ENCODE measurements at regions not wholly inside any gene's neighbourhood (a gene's known extent, or its start where the extent isn't known, plus 50 kb on each side); places are given as distances from the start of the nearest gene placed in this dataset.
A peak's percentile ranks its signal among the peaks of the same experiment; 100 is the strongest.
"Not testable (repeated sequence)": the region's sequence is repeated elsewhere in the genome, so short reads cannot be mapped to it uniquely, and the experiment has no call there.

DNA sequence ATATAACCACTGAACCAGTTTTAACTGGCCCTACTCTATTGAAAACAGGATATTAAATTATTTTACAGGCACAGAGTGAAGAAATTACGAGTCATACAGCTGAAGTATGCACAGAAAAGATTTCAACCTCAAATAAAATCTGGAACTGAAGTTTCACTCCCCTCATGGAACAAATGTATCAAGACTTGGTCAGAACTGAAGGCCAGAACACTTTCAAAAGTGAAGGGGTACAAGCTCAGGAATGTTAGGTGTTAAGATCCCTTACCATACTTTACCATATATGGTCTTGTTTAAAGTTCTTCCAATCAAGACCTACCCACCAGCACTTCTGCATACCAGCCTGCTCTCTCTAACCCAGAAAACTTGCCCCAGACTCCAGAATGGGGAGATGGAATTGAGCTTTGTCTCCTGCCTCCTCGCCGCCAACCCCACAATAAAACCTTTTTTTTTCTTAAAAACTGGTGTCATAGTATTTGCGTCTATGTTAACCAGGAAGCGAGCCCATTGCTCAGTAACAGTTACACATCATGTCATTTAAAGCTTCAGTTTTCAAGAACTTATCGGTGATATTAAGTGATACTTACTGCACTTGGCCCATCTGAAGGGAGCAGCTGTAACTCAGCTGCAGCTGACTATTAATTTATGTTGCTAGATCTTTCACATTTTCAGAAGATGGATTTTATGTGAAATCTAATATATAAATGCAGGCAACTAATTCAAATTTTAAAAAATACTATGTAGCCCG, 59.9 kb downstream of the OXSM start:
- Histone ChIP-seq H3K4me3 (no peak overlapping the region), H3K9me3 (replicated peaks; ENCODE audit: control insufficient read depth, insufficient read depth, low read length) (no peaks in the 10 kb centered on the region), H3K36me3 (ENCODE audit: control insufficient read depth in 2 of 2, insufficient read depth in 2 of 2, low read length in 1 of 2) (no peaks in the 10 kb centered on the region), H3K4me2 (ENCODE audit: control insufficient read depth, insufficient read depth) (no peak overlapping the region), H3K27ac (ENCODE audit: control insufficient read depth, insufficient read depth) (no peak overlapping the region), H3K79me2 (ENCODE audit: control insufficient read depth, insufficient read depth, low read length) (no peaks in the 10 kb centered on the region), H2AFZ (ENCODE audit: control insufficient read depth, low read depth, low read length) (no peak overlapping the region), H3K27me3 (replicated peaks in 1 of 2; ENCODE audit: control insufficient read depth in 2 of 2, insufficient read depth in 2 of 2, low read length in 1 of 2) (no peaks in the 10 kb centered on the region; a peak in 1 of 4 replicates), H4K20me1 (ENCODE audit: control insufficient read depth, insufficient read depth) (no peaks in the 10 kb centered on the region), H3K4me1 (ENCODE audit: control insufficient read depth, insufficient read depth, low read length) (no peaks in the 10 kb centered on the region), H3K9ac (ENCODE audit: control insufficient read depth, insufficient read depth, low read length) (no peak overlapping the region)
- ATAC-seq (no peak), FAIRE-seq (no peak), DNase-seq (ENCODE audit: low read depth, low spot score) (no peak)
- SMC1A ChIA-PET (ENCODE audit: uncharacterized antibody, unreplicated experiment) = interaction anchor here (0.6 to 9.8 kb wide), 10 partner anchors 19 to 211 kb away, joined by 3 to 121 read pairs (median 3); no protein-coding TSS in a partner anchor
- RAD21 ChIA-PET (ENCODE audit: unreplicated experiment) = no interaction called here
- POLR2A ChIA-PET = no interaction called here
- BruUV-seq (replicated peaks) = no TSS peak
- CTCF ChIA-PET = interaction anchor here (0.8 to 2.0 kb wide), 5 partner anchors 10 to 407 kb away, joined by 3 to 11 read pairs (median 3); no protein-coding TSS in a partner anchor
- TF ChIP-seq JUNB (IDR thresholded peaks at IDR 0.05) (no peak), BCL3 (IDR thresholded peaks at IDR 0.05; ENCODE audit: borderline replicate concordance, insufficient read depth, low read depth, low read length, poor library complexity, severe bottlenecking) (peak; percentile 62)
- in situ Hi-C loops (cut with MboI) = no loop called here
- intact Hi-C loops (cut with micrococcal nuclease; ENCODE audit: unreplicated experiment) = loop anchor here (10.0 kb wide), 1 partner anchor 855 kb away; no protein-coding TSS in a partner anchor
- WGBS (ENCODE audit: insufficient coverage, insufficient replicate concordance, low lambda C conversion rate, missing lambda C conversion rate) = 60% methylated on average over 7 of the region's 7 CpGs

- BruUV-seq (replicated peaks); H3K4me2 ChIP-seq (ENCODE audit: control insufficient read depth, insufficient read depth); H3K36me3 ChIP-seq (ENCODE audit: control insufficient read depth in 2 of 2, insufficient read depth in 2 of 2, low read length in 1 of 2); H3K9ac ChIP-seq (ENCODE audit: control insufficient read depth, insufficient read depth, low read length); RAD21 ChIA-PET (ENCODE audit: unreplicated experiment); H3K79me2 ChIP-seq (ENCODE audit: control insufficient read depth, insufficient read depth, low read length); H3K27ac ChIP-seq (ENCODE audit: control insufficient read depth, insufficient read depth); H3K4me3 ChIP-seq; H3K27me3 ChIP-seq (replicated peaks in 1 of 2; ENCODE audit: control insufficient read depth in 2 of 2, insufficient read depth in 2 of 2, low read length in 1 of 2); POLR2A ChIA-PET; ATAC-seq; H3K9me3 ChIP-seq (replicated peaks; ENCODE audit: control insufficient read depth, insufficient read depth, low read length); H2AFZ ChIP-seq (ENCODE audit: control insufficient read depth, low read depth, low read length); DNase-seq (ENCODE audit: low read depth, low spot score); H3K4me1 ChIP-seq (ENCODE audit: control insufficient read depth, insufficient read depth, low read length); H4K20me1 ChIP-seq (ENCODE audit: control insufficient read depth, insufficient read depth); FAIRE-seq; intact Hi-C loops (cut with micrococcal nuclease; ENCODE audit: unreplicated experiment); in situ Hi-C loops (cut with MboI): not testable (repeated sequence)
- ChIA-PET CTCF (interaction anchor here (7.4 kb wide), 1 partner anchor 191 kb away, joined by 63 read pairs; no protein-coding TSS in a partner anchor), SMC1A (ENCODE audit: uncharacterized antibody, unreplicated experiment) (interaction anchor here (9.8 kb wide), 1 partner anchor 203 kb away, joined by 121 read pairs; no protein-coding TSS in a partner anchor)
- 76% methylated on average over 15 of the region's 21 CpGs for WGBS (ENCODE audit: insufficient coverage, insufficient replicate concordance, low lambda C conversion rate, missing lambda C conversion rate)
These were observed 61.9 kb downstream of the OXSM start for GRCh38 chr3:25851693-25852259.
